ENCODE measurements at regions not wholly inside any gene's neighbourhood (a gene's known extent, or its start where the extent isn't known, plus 50 kb on each side); places are given as distances from the start of the nearest gene placed in this dataset.

DNA sequence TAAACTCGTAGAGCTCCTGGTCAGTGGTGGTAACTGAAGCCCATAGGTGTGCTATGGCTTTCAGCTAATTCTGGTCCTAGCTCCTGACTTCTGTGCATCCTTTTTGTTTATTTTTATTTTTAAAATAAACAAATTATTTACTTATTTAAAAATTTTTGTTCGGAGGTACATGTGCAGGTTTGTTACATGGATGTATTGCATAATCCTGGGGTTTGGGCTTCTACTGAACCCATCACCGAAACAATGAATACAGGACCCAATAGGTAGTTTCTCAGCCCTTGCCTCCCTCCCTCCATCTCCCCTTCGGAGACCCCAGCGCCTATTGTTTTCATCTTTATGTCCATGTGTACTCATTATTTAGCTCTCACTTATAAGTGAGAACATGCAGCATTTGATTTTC is 143.8 kb downstream of the URB2 start:
- TF ChIP-seq ZBTB7A (IDR thresholded peaks at IDR 0.05; ENCODE audit: low read depth) (no peak), YY1 (IDR thresholded peaks at IDR 0.05; ENCODE audit: low read depth) (no peak), RAD21 (IDR thresholded peaks at IDR 0.05; ENCODE audit: low read depth) (no peak), CEBPB (IDR thresholded peaks at IDR 0.05) (no peak)
